GM19043 (cell line): ENCODE measurements at regions not wholly inside any gene's neighbourhood (a gene's known extent, or its start where the extent isn't known, plus 50 kb on each side); places are given as distances from the start of the nearest gene placed in this dataset.

Experiments used
- ATAC-seq: cut with Tn5 transposase; IDR thresholded peaks from one replicate; pipeline ENCODE4 v1.9.1; 2021; ENCODE audit warnings: low read depth; ENCODE audit not compliant: unreplicated experiment

DNA sequence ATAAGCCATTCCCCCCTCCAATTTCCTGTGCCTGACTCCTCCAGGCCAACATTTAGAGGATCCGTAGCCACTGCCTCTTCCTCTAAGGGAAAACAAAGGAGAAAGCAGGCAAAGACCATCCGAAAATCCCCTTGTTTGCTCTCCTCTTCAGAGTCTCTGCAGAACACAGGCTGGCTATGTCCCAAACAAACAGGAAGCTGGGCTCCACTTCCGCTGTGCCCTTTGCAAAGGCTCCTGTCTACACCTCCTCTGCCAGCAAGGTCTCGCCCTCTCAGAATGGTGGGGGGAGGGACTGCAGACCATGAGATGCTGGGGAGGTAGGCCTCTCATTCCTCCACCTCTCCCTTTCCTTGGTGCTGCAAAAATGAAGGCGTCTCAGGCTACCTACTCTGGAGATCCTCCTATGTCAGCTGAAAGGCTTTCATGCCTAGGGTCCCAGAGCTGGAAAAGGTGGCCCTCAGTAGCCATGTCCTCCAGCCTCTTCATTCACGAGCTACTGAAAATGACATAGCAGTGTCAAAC lies 596.2 kb downstream of the BUD13 start:
- no peak for ATAC-seq

DNA sequence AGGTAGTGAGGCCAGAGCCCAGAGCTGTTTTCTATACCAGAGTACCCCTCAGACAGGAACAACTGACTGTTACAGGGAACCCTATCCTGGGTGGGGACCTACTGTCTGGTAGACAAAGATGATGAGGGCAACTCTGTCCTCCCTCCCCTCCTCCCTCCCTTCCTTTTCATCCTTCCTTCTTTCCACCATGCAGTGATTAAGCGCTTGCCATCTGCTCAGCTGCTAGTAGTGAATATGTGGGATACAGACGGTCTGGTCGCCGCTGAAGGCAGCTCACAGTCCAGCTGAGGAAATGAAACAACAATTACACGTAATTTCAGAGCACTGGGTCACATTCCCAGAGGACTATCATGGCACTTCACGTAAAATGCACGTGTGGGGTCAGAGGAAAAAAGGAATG lies 597.1 kb downstream of the BUD13 start:
- no peak for ATAC-seq

DNA sequence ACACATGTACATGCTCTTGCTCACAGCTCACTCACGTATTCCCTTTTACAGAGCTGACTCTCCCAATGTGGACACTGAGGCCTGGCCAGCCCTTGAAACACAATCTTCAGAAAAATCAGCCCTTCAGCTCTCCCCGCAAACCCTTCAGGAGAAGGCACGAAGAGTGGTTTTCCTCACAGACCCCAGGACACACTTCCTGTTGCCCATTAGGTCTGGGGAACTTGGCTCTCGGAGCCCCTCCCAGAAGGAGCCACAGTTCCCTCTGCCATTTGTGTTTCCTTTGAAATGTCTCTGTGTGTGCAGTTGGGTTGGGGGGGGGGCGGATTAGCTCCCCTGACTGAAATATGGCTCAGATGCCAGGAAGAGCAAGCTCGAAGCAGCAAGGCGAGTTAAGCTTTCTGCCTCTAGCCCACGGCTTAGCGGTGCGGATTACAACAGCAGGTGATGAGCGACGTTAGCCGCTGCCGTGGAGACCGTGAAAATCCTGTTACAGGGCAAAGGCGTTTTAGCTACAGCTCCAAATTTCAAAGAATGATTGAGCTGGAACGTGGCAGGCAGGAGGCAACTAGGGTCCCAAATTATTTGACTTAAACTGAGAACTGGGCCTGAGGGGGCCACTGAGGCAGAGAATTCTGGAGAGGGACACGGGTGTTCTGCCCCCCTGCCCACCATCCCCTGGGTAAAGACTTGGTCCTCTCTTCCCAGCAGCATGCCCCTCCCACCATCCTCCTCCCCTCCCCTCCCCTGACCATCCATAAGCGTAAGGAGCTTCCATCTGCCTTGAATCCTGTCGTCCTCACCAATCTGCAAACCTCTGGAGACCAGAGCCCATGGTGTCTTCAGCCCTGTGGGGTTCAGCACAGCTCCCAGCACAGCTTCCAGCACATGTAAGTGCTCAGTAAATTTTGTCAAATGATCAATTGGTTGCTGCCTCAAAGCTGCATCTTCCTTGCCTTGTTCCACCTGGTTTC lies 598.6 kb downstream of the BUD13 start:
- ATAC-seq = no peak

DNA sequence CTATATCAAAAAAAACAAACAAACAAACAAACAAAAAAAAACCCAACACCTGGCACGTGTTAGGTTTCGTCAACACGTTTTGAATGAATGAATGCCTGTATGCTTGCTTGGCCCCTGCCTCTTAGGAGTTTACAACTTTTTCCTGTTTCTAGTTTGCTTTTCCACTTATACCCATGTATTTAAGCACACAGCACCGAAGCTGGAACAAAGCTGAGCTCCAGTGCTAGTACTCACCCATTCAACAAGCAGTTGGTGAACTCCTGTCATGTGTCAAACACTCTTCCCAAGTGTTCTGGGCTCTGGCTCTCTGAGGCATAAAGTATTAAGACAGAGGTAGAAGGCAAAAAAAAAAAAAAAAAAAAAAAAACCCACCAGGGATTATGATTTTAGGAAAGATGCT lies 599.3 kb downstream of the BUD13 start:
- no peak for ATAC-seq

DNA sequence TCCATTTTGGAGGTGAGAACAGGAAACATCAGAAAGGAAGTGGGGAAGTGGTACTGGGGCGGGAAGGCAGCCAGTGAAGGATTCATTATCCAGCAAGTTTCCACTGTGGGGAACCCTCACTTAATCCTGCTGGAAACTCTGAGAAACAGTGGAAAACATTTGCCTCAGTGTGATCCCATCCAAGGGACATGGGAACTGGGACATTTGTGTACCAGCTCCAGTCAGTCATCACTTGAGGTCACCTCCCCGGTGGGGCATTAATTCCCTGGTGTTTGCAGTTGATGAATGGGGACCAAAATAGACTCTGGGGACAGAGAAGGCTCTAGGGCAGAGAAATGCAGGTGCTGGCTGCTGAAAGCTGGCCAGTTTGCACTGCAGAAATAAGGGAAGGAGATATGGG lies 599.9 kb downstream of the BUD13 start:
- no peak for ATAC-seq

DNA sequence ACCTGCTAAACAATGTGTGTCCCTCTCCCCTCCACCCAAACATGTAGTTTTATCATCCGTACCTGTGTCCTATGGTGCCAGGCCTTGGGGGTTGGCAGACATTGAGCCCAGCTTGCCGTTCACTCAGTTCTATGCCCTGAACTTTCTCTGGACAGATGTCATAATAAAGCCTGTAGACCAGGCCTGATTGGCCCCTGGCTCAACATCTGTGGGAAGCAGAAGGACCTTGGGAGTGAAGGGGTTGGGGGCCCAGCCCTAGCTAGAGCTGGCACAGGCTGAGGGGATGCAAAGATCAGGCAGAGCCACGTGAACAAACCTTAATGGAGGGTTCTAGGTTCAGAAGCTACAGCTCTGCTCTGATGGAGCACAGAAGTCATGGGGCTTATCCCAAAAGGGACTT lies 600.6 kb downstream of the BUD13 start:
- ATAC-seq = no peak

DNA sequence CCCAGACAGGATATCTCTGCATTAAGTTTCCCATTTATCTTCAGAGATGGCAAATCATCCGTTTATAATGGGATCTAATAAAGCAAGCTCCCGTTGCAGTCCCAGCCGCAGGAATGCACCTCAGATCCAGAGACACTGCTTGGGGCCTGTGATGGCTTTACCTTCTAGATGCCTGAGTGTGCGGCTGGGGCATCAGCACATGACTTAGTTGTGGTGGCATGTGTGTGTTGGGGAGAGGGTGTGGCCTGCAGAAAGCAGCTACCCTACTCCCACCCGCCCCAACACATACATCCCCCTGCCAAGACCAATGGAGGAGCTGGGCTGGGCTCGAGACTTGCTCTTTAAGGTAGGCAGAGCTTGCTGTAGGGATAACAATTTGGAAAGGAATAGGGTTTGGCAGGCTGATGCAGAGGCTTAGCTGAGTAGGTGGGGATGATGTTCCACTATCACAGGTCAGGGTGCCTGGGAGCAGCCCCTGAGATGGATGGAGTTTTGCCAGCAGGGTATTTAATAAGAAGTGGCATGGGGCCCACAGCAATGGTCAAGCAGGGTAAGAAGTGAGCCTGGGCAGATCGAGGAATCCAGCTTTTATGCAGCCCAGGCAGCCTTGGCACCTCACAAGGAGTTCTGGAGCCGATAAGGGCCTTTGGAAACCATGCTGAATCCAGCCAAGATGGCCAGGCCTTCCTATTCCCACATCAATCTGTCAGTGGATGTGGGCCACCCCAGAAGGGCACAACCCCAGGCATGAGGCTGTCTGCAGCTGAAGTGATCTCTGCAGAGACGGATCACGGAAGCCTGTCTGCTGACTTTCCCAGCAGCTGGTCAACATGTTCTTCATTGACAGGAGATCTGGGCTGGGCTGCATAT lies 601.3 kb downstream of the BUD13 start:
- no peak for ATAC-seq

DNA sequence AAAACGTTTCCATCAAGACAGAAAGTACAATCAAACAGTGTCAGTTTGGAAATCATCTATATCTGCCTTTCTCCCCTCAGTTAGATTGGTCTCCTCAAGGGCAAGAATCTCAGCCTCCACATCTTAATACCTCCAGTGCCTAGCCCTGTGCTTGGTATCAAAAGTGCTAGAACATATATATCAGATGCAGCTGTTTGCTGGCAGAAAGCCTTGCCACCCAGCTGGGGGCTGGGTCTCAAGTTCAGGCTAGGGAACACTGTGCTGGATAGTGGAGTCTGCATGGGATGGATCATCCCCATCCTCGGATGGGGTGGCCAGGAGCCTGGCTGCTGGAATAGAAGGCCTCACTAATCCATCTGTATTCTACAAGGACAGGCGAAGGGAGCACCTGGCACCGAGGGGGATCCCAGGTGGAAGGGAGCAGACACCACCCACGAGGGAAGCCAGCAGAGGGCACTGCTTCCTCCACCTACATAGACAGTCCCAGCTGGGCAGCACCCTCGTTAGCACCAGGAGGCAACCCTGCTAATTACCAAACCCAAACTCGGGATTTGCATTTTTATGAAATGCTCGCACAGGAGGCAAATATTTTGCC lies 602.2 kb downstream of the BUD13 start:
- no peak for ATAC-seq

DNA sequence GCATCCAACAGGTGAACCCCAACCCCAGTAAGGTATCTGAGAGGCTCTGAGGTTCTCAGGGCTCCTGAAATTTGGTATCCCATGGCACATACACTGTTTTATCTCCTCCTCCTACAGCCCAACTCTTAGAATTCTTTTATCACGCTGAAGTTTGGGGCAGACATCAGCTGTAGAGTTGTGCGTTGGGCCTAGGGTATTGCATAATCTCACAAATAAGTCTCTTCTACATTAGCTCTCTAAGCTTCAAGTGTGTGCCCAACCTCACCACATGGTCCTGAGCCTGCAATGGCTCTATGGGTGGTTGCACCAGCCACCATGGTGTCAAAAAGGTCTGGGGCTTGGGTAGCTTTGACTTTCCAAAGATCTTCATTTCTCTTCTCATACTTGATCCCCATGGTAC lies 603.0 kb downstream of the BUD13 start:
- no peak for ATAC-seq

DNA sequence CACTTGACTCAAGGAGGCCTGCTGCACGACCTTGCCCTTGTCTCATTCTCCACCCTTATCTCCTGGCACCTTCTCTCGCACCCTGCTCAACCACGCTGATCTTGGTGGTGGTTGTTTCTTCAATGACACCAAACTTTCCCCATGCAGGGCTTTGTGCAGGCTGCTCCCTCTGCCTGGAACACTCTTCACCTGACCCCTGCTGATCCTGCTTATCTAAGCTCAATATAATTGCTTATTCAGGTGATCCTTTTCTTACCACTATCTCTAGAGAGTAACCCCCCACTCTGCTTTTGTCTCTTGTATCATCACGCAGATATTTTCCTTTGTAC lies 604.4 kb downstream of the BUD13 start:
- ATAC-seq = no peak

DNA sequence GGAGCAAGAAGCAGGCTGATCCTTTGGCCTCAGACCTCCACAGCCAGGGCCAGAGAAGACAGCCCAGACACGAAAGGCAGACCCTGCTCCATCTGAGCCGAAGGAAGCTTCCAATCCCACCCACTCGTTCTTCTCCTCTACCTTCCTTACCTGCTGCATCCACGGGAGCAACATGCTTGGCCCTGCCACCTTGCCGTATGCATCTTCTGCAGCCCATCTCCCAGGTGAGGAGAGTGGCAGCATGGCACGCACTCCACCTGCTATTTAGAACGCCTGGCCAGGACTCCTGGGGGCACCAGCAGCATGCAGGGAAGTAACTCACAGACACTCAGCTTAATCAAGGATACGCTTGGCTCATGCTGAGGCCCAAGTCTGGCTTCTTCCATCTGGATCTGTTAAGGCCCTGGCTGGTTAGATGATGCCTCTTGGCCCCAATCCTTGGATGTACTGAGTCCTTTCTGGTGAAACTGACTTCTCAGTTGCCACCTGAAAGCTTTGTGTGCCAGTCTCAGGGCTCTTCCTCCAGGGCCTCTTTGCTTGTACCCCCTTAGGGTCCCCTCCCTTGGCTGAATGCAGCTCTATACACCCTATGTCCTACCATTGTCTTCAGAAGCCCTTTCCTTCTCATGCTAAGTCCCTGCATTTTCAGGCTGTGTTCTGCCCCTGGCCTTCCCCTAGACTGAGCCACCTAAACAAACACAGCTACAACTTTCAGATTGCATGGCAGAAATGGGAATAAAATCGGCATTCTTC lies 604.9 kb downstream of the BUD13 start:
- ATAC-seq = no peak

DNA sequence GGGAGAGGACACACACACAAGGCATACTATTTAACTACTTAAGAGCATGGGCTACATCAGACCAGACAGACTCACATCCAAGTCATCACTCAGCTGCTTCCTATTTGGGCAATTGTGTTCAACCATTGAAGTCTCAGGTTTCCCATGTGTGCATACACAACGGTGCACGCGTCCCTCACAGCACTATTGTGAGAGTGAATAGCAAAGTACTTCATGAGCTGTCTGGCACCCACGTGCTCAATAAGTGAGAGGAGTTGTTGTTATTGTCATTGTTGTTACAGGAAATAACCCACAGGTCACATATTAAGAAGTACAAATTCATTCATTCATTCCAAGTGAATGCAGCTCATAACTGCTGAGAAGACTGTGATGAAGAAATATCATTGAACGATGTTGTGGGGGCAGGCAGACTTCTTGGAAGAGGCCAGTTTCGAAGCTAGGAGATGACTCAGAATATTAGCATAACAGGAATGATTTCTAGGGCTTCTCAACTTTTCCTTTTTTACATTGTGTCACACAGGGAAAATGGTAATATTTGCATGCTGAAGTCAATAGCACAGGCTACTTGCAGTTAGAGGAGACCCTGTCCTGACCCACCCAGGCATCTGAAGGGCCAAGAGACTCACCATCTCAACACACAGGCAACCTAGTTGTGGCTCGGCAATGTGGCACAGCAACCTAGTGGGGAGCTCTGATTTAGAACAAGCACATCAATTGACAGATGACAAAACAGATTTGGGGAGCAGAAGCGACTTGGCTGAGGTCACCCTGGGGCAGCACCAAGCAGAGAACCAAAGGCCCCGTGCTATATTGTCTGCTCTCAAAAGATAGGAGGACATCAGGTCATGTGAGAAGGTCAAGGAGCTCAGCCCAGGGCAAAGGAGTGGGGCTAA lies 606.0 kb downstream of the BUD13 start:
- ATAC-seq = no peak

DNA sequence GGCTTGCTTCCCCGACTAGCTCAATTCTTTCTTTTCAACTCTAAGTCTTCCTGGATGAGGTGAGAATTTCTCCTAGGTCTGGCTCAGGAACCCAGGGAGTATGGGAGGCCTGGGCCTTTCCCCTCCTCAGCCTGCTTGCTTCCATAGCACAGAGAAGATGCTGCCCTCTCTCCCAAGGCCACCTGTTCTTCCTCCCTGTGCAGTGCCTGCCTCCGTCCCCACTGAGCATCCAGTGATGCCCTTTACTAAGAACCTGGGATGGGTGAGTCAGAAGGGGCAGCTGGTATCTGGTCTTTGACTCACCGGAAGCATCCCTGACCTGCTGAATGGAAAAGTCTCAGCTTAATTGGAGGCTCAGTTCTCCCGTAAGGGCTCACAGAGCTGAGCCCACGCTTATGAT lies 607.9 kb downstream of the BUD13 start:
- no peak for ATAC-seq

DNA sequence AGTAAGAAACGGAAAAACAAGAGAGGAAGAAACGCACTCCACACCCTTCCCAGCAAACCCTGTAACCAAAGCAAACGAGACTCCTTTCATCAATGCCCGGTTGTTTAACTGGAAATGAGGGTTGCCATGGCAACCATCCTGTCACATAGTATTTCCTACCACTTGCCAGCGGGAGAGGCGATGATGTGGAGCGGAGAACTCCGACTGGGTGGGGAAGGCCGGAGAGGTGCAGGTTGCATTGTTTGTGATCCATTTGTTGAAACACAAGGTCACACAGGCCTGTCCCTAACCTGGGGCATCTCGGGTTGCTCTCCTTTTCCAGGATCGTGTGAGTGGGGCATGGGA lies 609.9 kb downstream of the BUD13 start:
- ATAC-seq = no peak

DNA sequence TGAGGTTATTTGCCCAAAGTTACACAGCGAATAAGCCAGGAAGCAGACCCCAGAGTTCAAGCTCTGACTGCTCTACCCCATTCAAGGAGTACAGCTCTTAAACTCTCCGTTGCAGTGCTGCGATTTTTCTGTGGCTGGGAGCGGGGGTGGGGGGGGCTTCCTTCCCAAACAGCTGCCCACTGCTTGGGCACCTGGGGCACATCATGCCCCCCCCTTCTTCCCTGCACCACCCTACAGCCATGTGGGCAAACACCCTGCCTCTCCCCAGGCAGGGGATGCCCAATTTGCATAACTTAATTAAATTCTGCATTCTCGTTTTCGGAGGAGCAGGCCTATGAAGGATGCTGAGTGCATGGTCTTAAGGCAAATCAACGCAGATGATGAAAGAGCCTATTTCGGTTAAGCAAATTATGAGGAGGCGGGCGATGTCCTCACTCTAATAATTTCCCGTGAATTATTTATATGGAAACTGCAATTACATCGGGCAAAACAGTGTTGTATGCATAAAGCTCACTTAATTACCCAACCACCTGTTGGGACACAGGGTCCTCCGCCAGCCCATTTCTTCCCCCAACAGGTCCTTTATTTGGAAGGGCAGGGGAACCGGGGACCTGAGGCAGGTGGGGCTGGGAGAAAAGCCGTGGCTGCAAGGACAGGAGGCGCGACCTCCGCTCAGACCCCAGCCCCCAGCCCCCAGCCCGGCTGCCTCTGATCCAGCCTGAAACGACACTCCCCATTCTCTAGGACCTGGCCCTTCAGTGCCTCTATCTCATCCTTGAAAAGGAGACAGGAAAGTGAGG lies 610.5 kb downstream of the BUD13 start:
- ATAC-seq = no peak

DNA sequence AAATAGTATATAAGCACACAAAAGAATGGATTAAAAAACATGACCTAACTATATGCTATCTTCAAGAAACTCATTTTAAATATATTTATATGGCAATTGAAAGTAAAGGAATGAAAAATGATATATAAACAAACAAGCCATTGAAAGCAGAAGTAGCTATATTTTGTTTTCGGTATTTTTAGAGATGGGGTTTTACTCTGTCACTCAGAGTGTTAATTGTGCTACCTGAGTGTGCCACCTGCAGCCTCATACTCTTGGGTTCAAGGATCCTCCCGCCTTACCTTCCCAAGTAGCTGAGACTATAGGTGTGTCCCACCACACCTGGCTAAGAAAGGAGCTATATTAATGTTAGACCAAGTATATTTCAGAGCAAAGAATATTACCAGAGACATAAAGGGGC lies 624.1 kb downstream of the BUD13 start:
- ATAC-seq = no peak

DNA sequence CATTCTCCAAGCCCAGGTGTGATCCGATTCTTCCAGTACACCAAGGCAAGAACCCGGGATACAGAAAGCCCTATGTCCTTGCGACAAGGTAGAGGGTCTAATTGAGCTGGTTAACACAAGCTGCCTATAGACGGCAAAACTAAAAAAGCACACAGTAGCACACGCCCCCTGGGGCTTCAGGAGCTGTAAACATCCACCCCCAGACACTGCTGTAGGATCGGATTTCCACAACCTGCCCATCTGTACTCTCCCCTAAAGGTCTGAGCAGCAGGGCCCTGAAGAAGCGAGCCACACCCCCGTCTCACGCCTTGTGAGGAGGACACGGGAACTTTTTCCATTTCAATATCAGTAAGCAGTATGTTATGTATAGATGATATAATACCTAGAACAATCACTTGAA lies 624.7 kb downstream of the BUD13 start:
- ATAC-seq = no peak

DNA sequence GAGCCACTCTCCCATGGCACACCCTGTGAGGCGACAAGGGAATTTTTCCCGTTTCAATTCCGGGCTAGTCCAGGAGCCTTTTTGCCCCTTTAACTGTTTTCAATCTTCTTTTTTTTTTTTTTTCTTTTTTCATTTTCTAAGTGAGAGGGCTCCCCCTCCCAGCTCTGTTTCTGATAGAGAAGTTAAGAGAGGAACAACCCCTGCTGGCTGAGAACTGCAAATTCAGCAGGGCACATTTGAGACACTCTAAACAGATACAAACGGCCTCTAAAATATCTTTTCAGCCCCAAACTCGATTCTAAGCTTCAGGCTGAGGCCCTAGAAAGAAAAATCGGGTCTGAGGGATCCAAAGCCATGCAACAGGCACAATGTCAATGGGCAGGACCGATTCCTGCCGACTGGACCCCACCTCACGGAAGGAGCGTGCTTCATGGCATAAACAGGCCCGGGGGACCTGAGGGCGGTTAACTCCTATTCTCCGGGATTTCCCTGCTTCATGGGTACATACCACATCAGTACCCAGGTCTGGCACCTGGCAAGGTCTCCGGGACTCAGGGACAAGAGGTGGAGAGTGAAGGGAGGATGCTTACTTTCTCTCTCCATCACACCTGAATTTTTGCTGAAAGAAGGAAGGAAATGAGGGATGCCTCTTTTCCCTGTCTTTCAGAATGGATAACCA lies 627.5 kb downstream of the BUD13 start:
- no peak for ATAC-seq
